HEK293T (cell line): ENCODE measurements at regions not wholly inside any gene's neighbourhood (a gene's known extent, or its start where the extent isn't known, plus 50 kb on each side); places are given as distances from the start of the nearest gene placed in this dataset.

Experiments used
- CTCF ChIA-PET: fragments of 350-600 bp; formaldehyde crosslinking; extraction: SDS; loops from one replicate; lab custom pipeline; 2021; ENCODE audit warnings: antibody characterized with exemption, inconsistent platforms; lab: Yijun Ruan, JAX
- POLR2A ChIA-PET: fragments of 350-600 bp; formaldehyde crosslinking; extraction: SDS; loops from one replicate; lab custom pipeline; 2020; ENCODE audit warnings: antibody characterized with exemption, inconsistent platforms; lab: Yijun Ruan, JAX
- DNase-seq: peaks from one replicate; pipeline ENCODE4 v3.0.0; 2012; ENCODE audit warnings: mixed read lengths; ENCODE audit errors: extremely low spot score
- ARNT ChIP-seq: fragments of 450-650 bp; IDR thresholded peaks from 2 replicates; pipeline ENCODE4 v1.6.1; 2017; ENCODE audit warnings: mild to moderate bottlenecking
- BHLHE40 ChIP-seq: fragments of 450-650 bp; IDR thresholded peaks from 2 replicates; pipeline ENCODE4 v1.6.1; 2016; ENCODE audit warnings: mild to moderate bottlenecking, moderate library complexity, borderline replicate concordance
- CTBP1 ChIP-seq: fragments of 450-650 bp; IDR thresholded peaks from 2 replicates; pipeline ENCODE4 v1.6.1; 2016; ENCODE audit warnings: borderline replicate concordance
- ELF4 ChIP-seq: fragments of 450-650 bp; IDR thresholded peaks from 2 replicates; pipeline ENCODE4 v1.6.1; 2017; ENCODE audit warnings: antibody characterized with exemption
- FOXA1 ChIP-seq: fragments of 450-650 bp; IDR thresholded peaks from 2 replicates; pipeline ENCODE4 v1.6.1; 2016; ENCODE audit warnings: mild to moderate bottlenecking
- FOXK2 ChIP-seq: fragments of 450-650 bp; IDR thresholded peaks from 2 replicates; pipeline ENCODE4 v1.6.1; 2016; ENCODE audit warnings: mild to moderate bottlenecking
- FOXM1 ChIP-seq: fragments of 450-650 bp; IDR thresholded peaks from 2 replicates; pipeline ENCODE4 v1.6.1; 2017; ENCODE audit warnings: mild to moderate bottlenecking, borderline replicate concordance
- HDGF ChIP-seq: fragments of 450-650 bp; IDR thresholded peaks from 2 replicates; pipeline ENCODE4 v1.6.1; 2017; ENCODE audit warnings: antibody characterized with exemption, borderline replicate concordance
- L3MBTL2 ChIP-seq: fragments of 450-650 bp; conservative IDR thresholded peaks from 2 replicates; pipeline ENCODE4 v1.6.1; 2016; ENCODE audit warnings: mild to moderate bottlenecking
- LEF1 ChIP-seq: fragments of 450-650 bp; IDR thresholded peaks from 2 replicates; pipeline ENCODE4 v1.6.1; 2017; ENCODE audit warnings: mild to moderate bottlenecking, borderline replicate concordance
- NFRKB ChIP-seq: fragments of 450-650 bp; IDR thresholded peaks from 2 replicates; pipeline ENCODE4 v1.6.1; 2016; ENCODE audit warnings: mild to moderate bottlenecking, moderate library complexity
- PKNOX1 ChIP-seq: fragments of 450-650 bp; IDR thresholded peaks from 2 replicates; pipeline ENCODE4 v1.6.1; 2016
- SP1 ChIP-seq: fragments of 450-650 bp; IDR thresholded peaks from 2 replicates; pipeline ENCODE4 v1.6.1; 2017
- SUZ12 ChIP-seq: fragments of 450-650 bp; IDR thresholded peaks from 2 replicates; pipeline ENCODE4 v1.6.1; 2016; ENCODE audit warnings: mild to moderate bottlenecking
- TARDBP ChIP-seq: fragments of 450-650 bp; IDR thresholded peaks from 2 replicates; pipeline ENCODE4 v1.6.1; 2016
- ZNF384 ChIP-seq: fragments of 450-650 bp; IDR thresholded peaks from 2 replicates; pipeline ENCODE4 v1.6.1; 2016

GRCh38 chr21:15272591-15272990 is 207.8 kb upstream of the NRIP1 start:
- TF ChIP-seq FOXA1 = no peak
- no peak for TF ChIP-seq PKNOX1
- TF ChIP-seq BHLHE40 = no peak
- no peak for TF ChIP-seq ARNT
- TF ChIP-seq HDGF = no peak
- no peak for TF ChIP-seq LEF1
- TF ChIP-seq FOXM1 = no peak
- TF ChIP-seq SUZ12 = no peak
- TF ChIP-seq L3MBTL2 = no peak
- ChIA-PET CTCF (no interaction called here), POLR2A (no interaction called here)
- no peak for DNase-seq

GRCh38 chr21:15273244-15273643 is 208.4 kb upstream of the NRIP1 start:
- ChIA-PET CTCF (no interaction called here), POLR2A (no interaction called here)
- no peak for DNase-seq
- TF ChIP-seq FOXM1 (no peak), FOXK2 (no peak), ZNF384 (no peak), FOXA1 (no peak), L3MBTL2 (no peak), SUZ12 (no peak), PKNOX1 (no peak), ELF4 (no peak), SP1 (no peak), HDGF (no peak), NFRKB (no peak), ARNT (no peak), CTBP1 (no peak), TARDBP (no peak), LEF1 (no peak), BHLHE40 (no peak)

- POLR2A ChIA-PET = no interaction called here
- CTCF ChIA-PET = no interaction called here
- TF ChIP-seq PKNOX1 (no peak), SP1 (no peak), HDGF (no peak), ARNT (no peak), CTBP1 (no peak), FOXA1 (no peak), BHLHE40 (no peak), ELF4 (no peak)
- no peak for DNase-seq
These were observed 210.1 kb upstream of the NRIP1 start for GRCh38 chr21:15274701-15275485.

DNA sequence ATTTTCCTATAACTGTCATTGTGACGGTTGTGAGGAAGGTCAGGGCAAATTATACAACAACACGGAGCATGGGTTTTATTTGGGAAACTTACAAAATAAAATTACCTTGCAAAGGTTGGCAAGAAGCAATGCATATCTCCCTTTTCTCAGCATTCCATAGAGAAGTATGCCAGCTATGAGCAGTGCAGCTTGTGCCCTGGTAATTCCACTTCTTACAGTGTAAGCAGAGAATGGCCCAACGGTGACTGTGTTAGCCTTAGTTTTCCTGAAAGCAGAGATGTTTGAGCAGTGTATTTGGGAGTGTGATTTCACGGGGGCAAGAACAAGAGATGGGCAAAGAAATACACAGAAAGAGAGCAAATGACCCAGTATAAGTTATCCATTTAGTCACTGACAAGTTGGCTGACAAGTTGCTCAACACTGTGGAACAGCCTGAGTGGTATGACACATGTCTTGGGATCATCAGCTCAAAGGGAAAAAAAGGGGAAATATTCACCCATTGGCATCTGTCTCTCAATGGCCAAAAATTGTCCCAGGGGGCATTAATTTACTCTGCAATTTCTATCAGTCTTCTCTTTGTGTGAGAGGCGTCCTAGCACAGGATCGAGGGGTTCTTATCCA is 210.9 kb upstream of the NRIP1 start:
- DNase-seq = no peak
- ChIA-PET POLR2A (no interaction called here), CTCF (no interaction called here)
- no peak for TF ChIP-seq LEF1
- no peak for TF ChIP-seq PKNOX1
- no peak for TF ChIP-seq L3MBTL2
- TF ChIP-seq CTBP1 = no peak
- TF ChIP-seq SUZ12 = no peak
- no peak for TF ChIP-seq ZNF384
- no peak for TF ChIP-seq FOXK2

- TF ChIP-seq PKNOX1 = no peak
- ChIA-PET POLR2A (no interaction called here), CTCF (no interaction called here)
- no peak for DNase-seq
These were observed 211.4 kb upstream of the NRIP1 start for GRCh38 chr21:15276243-15276642.

GRCh38 chr21:15277466-15277865 is 212.7 kb upstream of the NRIP1 start:
- DNase-seq = no peak
- ChIA-PET POLR2A (no interaction called here), CTCF (no interaction called here)
- TF ChIP-seq TARDBP (no peak), LEF1 (no peak), CTBP1 (no peak), FOXK2 (no peak), ZNF384 (no peak), HDGF (no peak), SP1 (no peak), FOXM1 (no peak), ELF4 (no peak), PKNOX1 (no peak), BHLHE40 (no peak), FOXA1 (no peak), L3MBTL2 (no peak), ARNT (no peak), NFRKB (no peak), SUZ12 (no peak)
